ENCODE measurements at regions not wholly inside any gene's neighbourhood (a gene's known extent, or its start where the extent isn't known, plus 50 kb on each side); places are given as distances from the start of the nearest gene placed in this dataset.

DNA sequence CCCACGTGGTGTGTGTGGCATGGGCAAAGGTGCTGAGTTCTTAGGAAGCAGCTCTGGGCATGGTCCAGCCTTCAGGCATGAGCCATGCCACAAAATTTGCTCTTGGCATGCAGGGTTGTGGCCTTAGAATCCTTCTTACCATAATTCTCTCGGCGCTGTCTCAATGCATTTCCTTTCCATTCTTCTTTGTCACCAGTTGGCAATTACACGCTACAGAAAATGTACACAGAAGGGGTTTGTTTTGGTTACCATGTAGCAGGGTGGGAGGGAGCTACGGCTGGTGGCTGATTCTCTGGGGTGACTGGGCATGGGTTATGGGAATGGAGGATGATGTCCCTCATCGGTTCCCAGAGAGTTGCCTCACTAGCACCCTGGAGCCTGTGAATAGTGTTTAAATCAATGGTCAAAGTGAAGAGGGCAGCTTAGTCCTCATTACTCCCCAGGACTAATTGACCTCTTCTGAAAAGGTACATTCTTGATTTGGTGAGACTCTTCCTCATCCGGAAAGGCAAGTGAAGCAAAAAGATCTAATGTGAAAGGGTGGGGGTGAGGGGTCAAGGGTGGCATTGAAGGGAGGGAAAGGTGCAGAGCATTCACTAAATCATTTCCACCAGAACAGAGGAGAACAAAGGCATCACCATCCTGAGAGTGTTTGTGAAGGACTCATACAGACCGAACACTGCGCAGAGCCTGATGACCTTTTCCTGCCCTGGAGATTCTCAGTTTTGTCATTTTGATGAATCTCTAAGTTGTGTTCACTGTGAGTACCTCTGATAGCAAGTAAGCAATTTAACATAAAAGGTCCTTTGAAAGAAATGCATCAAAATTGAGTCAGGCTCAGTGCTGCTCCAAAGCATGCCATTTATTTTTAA lies 199.8 kb upstream of the SFRP2 start:
- peak; percentile 7 for DNase-seq (ENCODE audit: low read depth)

DNA sequence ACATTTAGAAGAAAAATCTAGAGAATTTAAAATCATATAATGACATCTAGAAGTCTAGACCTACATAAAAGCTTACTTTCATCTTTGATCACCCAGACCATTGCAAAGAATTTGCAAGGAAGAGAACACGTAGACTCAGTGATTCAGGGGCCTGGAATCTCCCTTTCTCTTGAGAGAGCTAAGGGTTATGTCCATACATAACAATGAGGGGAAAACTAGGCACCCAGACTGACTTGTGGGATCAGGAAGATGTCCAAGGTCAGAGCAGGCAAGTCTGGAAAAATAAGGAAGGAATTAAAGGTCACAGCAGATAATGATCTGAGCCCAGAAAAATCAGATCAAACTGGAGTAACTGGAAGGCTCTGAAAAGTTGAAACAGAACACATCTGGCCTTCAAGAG lies 198.4 kb upstream of the SFRP2 start:
- DNase-seq (ENCODE audit: low read depth) = peak; percentile 71

DNA sequence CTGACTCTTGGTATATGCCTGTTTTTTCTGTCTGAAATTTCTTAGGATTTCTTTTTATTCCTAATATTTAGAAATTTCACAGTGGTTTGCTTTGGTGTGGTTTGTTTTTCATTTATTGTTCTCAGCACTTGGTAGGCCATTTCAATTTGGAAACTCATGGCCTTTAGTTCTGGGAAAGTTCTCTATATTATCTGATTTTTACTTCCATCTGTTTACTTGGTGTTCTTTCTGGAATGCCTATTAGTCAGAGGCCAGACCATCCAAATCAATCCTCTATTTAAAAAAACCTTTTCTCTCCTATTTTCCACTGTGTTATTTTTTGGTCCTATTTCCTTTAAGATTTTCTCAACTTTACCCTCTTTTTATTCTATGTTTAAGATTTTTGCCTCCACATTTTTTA lies 188.1 kb upstream of the SFRP2 start:
- no peak for DNase-seq (ENCODE audit: low read depth)

DNA sequence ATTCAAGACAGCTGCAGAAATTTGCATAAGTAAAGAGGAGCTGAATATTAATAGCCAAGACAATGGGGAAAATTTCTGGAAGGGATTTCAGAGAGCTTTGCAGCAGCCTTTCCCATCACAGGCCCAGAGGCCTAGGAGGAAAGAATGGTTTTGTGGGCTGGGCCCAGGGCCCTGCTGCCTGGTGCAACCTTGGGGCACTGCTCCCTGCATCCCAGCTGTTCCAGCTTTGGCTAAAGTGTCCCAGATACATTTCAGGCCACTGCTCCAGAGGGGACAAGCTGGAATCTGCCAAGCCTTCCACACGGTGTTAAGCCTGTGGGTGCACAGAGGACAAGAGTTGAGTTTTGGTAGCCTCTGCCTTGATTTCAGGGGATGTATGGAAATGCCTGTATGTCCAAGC lies 185.6 kb upstream of the SFRP2 start:
- no peak for DNase-seq (ENCODE audit: low read depth)

DNA sequence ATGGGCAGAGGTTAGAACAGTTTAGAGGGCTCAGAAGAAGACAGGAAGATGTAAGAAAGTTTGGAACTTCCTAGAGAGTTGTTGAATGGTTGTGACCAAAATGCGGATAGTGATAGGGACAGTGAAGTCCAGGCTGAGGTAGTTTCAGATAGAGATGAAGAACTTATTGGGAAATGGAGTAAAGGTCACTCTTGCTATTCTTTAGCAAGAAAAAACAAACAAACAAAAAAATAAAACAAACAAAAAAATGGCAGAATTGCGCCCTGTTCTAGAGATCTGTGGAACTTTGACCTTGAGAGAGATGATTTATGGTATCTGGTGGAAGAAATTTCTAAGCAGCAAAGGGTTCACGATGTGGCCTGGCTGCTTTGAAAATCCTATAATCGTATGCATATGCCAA lies 185.1 kb upstream of the SFRP2 start:
- DNase-seq (ENCODE audit: low read depth) = no peak

DNA sequence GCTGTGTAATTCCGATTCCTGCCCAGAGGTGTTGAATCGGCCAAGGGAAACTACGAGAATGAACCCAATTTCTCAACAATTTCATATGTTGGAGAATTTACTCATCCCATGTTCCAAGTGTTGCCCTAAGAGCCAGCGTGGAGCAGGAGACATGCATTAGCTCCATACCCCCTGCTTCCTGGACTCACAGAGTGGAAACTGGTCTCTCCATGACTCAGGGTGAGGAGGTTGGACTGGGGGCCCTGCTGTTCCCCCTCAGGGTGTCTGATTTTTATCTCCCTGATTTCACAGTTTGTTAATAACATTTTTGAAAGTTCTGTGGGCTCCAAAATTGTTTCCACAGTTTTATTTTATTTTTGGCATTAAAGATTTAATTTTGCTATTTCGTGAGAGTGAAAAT lies 183.0 kb upstream of the SFRP2 start:
- no peak for DNase-seq (ENCODE audit: low read depth)

DNA sequence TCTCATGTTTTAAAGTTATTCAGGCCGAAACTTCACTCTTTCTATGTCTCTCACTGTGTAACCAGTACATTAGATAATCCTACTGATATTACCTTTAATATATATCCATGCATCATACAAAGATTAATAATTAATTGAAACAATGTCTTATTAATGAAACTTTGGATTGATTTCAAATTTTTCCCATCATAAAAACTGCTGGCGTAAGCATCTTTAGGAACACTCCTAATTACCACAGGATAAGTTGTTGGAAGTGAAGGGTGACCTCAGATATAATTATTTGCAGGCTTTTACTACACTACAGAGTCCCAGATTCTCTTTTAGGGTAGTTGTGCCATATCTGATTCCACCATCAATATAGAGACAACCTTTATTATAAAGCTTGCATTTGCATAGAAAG lies 181.3 kb upstream of the SFRP2 start:
- no peak for DNase-seq (ENCODE audit: low read depth)

DNA sequence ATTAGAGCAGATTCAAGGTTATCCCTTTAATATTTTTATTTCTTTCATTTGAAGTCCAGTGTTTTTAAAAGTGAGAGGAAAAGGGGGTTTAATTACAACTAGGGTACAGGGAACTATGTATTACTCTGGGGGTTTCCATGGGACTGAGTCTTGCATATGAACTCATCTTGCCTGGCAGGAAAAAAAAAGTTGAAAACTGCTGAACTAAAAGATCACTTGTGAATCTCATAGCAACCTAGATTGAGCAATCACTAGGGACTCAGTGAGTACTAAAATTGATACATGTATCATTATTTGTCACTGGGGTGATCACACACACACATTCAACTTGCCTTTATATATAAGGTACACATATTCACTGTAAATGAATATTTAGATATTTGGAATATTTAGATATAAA lies 180.7 kb upstream of the SFRP2 start:
- no peak for DNase-seq (ENCODE audit: low read depth)

DNA sequence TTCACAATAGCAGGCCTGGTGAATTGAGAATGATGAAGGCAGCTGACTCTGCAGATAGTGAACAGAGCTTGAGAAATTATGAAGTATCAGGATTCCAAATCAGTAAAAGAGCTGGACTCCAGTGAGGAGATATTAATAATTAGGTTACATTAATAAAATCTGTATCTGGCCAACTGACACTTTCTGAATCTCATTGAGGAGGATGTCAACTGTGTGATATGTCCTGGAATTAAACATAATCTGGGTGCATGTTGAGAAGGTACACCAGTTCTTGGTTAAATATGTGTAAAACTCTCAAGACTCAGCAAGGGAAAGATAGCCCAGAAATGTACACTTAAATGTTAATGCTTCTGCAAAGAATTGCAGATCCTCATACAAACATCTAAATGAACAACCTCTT lies 177.8 kb upstream of the SFRP2 start:
- no peak for DNase-seq (ENCODE audit: low read depth)

DNA sequence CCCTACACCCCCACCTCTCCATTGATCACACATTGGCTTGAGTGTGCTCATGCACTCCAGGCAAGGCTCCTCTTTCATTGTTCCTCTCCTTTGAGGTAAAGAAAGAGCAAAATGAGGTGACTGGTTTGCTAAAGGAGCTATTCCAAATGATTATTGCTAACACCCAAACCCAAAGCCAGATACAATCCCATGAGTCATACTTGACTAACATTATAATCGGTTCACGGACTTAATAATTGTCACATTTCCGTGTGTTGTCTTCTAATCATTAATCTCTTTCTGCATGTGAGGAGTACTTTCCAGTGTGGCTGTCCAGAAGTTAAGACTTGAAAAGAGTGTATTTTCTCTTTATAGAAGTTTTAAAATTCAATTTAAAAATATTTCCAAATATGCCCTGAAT lies 174.3 kb upstream of the SFRP2 start:
- no peak for DNase-seq (ENCODE audit: low read depth)

DNA sequence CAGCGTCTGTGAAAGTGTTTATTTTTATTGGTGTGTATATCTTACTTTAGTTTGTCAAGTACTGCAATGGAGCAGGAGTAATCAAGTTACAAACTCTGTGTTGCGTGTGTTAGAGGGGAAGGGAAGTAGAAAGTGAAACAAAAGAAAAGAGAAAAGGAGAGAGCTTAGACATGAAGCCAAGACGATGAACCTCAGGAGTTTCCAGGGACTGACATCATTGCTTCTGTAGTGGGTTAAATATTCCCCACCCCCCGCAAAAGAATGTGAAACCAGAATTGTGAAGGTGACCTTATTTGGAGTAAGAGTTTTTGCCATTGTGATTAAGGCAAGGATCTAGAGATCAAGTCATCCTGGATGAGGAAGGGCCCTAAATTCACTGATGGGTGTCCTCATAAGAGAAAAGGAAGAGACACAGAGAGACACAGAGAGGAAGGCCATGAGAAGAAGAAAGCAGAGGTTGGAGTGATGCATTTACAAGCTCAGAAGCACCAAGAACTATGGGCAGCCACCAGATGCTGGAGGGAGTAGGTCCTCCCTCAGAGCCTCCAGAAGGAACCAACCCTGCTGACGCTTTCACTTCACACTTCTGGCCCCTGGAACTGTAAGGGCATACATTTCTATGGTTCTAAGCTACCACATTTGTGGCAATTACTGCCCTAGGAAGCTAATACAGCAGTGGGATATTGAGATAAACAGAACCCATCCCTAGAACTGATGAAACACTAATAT lies 173.6 kb upstream of the SFRP2 start:
- no peak for DNase-seq (ENCODE audit: low read depth)

DNA sequence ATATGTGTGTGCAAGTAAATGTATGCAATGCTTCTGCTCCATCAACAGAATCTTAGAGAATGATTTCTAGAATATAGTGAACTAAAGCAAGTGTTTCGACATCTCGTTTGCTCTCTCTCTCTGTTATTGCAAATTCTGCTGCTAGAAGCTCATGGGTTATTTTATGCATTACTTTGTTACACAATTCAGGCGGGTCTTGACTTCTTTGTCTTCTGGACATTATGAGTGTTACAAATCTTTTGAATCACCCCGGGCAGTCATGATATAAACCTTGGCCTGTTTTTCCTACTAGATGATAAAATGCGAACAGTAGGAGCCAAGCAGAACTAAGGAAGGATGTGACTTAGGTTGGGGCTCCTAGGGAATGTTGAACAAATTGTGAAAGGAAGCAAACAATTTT lies 166.4 kb upstream of the SFRP2 start:
- no peak for DNase-seq (ENCODE audit: low read depth)

DNA sequence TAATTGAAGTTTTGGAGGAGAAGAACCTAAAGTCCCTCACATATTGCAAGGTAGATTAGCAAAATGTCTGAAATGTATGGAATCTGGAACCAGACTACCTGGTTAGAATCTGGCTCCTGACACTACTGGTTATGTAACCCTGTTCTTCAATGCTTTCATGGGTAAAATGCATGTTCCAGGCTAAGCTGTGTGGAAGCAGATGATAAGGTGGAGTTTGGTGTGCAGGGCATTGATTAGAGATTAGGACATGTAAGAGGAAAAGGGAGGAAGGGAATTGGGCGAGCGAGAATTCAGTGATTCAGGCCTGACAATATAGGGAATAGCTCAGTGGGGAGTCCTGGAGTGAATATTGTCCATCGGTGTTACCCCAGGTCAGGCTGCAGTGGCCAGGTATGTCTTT lies 165.8 kb upstream of the SFRP2 start:
- DNase-seq (ENCODE audit: low read depth) = no peak

DNA sequence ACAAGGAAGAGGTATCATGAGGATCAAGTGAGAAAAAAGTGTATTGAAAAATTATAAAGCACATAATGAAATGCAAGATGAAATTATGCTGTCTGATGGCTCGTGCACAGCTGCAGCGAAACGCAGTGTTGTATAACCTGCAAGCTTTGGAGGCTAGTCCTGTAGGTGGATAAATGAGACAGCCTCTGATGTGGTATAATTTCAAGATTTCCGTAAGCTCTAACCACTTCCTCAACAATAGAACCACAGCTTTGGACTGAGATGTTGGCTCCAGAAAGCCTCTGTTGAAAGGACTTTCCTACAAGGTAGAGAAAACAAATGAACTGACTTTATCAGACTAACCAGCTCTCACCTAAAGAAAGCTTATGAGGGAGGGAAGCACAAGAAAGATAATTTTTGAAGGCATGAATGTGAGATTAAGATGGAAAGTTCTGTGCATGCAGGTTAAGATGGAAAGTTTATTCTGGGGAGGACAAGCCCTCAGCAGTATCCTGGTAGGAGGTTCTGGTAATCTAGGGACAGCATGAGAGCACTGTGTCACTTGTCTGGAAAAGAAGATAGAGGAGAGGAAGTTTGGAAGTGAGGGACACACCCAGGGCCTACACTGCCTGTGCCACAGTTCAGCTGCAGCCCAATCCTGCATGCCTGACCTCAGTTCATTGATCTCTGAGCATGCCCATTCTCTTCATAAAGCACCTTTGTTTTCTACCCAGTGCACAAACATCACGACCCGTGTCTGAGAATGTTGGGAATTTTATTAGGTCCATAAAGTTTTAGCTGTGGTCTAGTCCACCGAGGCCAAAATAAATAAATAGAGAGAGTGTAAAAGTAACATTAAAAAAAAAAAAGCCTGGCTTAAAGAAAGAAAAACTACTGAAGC lies 161.5 kb upstream of the SFRP2 start:
- DNase-seq (ENCODE audit: low read depth) = no peak

DNA sequence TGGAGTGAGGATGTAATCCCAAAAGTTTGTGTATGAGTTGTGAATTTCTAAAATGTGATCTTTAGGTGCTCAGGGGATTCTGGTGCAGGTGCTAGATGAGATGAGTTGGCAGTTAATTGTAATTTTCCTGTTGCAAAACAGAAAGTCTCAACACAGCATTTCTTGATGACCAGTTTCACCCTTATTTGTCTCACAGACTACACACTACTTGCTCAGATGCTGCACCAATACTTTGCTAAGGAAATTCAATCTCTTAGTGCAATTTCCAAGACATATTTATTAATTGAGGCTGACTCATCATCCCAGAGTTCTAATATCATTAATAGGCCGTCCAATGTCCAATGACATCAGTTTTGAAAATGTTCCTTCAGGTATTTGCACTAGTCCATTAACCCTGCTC lies 159.2 kb upstream of the SFRP2 start:
- DNase-seq (ENCODE audit: low read depth) = no peak

DNA sequence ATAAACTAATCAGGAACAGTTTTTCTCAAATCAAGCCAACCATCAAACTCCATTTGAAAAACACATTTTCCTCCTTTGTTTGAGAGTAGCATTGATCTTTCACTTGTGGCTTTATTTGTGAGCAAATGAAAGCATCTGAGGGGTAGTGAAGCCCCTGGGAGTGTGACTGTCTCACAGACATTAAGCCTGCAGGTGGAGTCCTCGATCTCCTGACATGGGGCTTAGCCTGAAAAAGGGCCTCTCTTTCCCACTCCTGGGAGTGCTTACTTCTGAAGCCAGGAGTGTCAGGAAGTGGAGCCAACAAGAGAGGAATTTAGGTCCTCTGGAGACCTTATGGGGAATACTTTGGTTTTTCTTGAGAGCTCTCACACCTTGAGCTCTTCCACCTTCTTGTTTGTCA lies 158.2 kb upstream of the SFRP2 start:
- DNase-seq (ENCODE audit: low read depth) = no peak

DNA sequence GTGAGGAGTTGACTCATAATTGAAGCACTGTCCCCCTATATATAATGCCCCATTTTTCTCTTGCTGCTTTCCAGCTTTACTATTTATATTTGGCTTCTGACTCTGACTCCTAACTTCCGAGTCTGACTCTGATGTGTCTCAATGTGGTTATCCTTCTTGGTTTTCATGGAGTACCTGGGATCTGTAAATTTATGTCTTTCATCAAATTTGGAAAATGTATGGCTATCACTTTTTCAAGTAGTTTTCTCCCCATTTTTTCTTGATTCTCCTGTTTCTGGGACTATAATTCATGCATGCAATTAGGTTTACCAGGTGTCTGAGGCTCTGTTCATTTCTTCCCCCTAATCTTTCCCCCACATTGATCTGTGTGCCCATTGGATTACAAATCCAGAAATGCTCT lies 156.8 kb upstream of the SFRP2 start:
- DNase-seq (ENCODE audit: low read depth) = no peak

DNA sequence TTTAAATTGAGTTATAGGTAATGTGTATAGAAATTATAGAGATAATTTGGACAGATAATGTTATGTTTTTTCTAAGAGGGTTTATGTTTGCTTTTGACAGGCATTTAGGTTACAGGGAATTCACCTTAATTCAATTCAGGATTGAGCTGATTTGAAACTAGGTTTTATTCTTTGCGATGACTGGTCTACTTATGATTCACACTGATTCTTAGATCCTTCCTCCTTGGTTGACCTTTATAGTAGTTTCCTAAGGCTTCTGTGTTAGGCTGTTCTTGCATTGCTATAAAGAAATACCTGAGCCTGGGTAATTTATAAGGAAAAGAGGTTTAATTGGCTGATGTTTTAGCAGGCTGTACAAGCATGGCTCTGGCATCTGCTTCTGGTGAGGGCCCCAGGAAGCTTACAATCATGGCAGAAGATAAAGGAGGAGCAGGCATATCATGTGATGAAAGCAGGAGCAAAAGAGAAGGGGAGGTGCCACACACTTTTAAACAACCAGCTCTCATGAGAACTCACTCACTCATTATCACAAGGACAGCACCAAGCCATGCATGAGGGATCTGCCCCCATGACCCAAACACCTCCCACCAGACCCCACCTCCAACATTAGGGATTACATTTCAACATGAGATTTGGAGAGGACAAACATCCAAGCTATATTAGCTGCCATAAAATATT lies 155.0 kb upstream of the SFRP2 start:
- DNase-seq (ENCODE audit: low read depth) = no peak

DNA sequence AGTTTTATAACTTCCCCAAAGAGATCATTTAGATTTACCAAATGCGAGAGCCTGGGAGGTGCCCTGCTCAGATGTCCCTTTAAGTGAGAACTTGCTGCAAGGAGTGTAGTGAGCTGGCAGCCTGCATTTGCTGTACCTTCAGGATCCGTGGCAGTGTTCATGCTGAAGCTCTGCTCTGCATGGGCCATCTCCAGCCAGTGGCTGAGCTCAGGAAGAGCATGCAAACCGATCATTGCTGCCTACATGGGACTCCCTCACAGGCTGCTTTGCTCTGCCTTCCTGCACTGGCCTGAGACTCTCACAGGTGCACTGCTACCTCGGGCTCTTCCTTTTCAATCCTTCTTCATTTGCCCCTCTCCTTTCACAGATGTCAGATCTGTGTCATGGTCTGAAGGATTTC lies 152.0 kb upstream of the SFRP2 start:
- DNase-seq (ENCODE audit: low read depth) = no peak

DNA sequence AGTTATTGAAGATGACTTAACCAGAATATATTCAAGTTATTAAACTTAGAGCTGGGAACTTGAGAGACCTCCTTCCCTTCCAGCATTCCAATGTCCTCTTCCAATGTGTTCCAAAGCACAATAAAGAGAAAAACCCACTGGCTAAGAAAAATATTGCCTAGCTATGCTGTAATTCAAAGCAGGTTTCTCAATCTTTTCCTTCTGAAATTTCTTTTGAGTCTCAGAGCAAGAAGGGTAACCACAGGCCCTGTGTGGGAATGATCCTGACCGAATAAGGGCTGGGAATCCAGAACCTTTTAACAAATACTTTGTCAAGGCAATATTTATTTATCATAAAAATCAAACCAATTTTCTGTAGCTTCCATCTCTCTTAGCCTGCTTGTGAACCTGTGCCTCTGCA lies 150.7 kb upstream of the SFRP2 start:
- no peak for DNase-seq (ENCODE audit: low read depth)

DNA sequence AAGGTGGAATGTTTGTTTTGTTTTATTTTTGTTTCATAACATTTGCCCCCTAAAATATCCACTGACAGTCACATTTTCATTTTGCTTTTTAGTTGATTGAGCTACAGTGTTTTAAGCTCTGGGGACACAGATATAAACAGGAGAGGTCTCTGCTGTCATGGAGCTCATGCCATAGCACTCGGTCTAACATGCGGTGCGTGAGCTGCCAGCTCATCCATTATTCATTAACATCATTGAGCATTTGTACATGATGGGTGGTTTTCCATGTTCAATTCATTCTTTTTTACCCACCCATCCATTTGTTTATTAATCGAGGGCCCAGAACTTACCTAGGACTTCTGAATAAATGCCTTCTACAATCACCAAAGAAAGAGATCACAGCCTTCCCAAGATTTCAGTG lies 150.1 kb upstream of the SFRP2 start:
- no peak for DNase-seq (ENCODE audit: low read depth)

DNA sequence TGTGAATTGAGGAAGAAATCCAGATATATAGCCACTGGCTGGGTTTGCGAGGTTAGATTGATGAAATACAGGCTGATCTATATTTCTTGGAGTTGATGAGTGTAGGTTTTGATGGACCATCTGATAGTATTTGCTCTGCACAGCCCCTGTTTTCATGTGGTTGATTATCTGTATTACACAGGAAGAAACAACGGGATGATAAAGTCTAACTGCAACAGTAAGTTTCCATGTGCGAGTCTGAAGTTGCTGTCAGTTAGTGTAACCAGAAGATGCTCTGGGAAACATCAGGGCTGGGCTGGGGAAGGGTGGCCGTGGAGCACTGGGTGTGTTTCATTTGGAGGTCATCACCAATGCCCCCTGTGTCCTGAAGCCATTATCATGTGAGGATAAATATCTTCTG lies 148.4 kb upstream of the SFRP2 start:
- no peak for DNase-seq (ENCODE audit: low read depth)
